CD4-positive, CD25-positive, alpha-beta regulatory T cell (primary cell): ENCODE measurements at regions not wholly inside any gene's neighbourhood (a gene's known extent, or its start where the extent isn't known, plus 50 kb on each side); places are given as distances from the start of the nearest gene placed in this dataset.

Experiments
- ATAC-seq, 2 donors: fragments of 150-1000 bp; cut with Tn5 transposase; one replicate each; pipeline ENCODE4 v1.10.0; 2021; ENCODE audit warnings: low read depth in 2 of 2, moderate number of reproducible peaks in 2 of 2, moderate library complexity in 1 of 2
- DNase-seq, 3 donors: peaks; one replicate each; pipeline versions ENCODE4 v3.0.0 to v3.0.0-alpha.2; 2012 to 2022; ENCODE audit warnings: mixed read lengths in 1 of 3
- H3K27ac ChIP-seq: one replicate; pipeline ENCODE4 v1.7.0; 2013; ENCODE audit warnings: mild to moderate bottlenecking, low read length; ENCODE audit not compliant: insufficient read depth, poor library complexity, severe bottlenecking
- H3K27me3 ChIP-seq: one replicate; pipeline ENCODE4 v1.7.0; 2013; ENCODE audit warnings: low read length; ENCODE audit not compliant: control insufficient read depth, insufficient read depth
- H3K36me3 ChIP-seq: one replicate; pipeline ENCODE4 v1.7.0; 2013; ENCODE audit warnings: mild to moderate bottlenecking, low read length, moderate library complexity; ENCODE audit not compliant: control insufficient read depth, insufficient read depth
- H3K4me1 ChIP-seq: 2 replicates; pipeline ENCODE4 v1.7.0; 2013; ENCODE audit warnings: mild to moderate bottlenecking, low read length; ENCODE audit not compliant: insufficient read depth, control insufficient read depth, poor library complexity, severe bottlenecking
- H3K4me3 ChIP-seq: one replicate; pipeline ENCODE4 v1.7.0; 2013; ENCODE audit warnings: low read depth, mild to moderate bottlenecking, low read length, moderate library complexity
- H3K9me3 ChIP-seq, 2 experiments: 1 replicate in 1 of 2; 2 replicates in 1 of 2; pipeline ENCODE4 v1.7.0; 2013; ENCODE audit warnings: low read length in 2 of 2, mild to moderate bottlenecking in 1 of 2, moderate library complexity in 1 of 2; ENCODE audit not compliant: control insufficient read depth in 2 of 2
- H3K27ac Mint-ChIP-seq, 3 donors: one replicate each; pipeline ENCODE4 v1.8.0; 2020 to 2022; ENCODE audit warnings: mild to moderate bottlenecking in 3 of 3, mixed read lengths in 3 of 3, moderate library complexity in 2 of 3
- H3K27me3 Mint-ChIP-seq: one replicate; pipeline ENCODE4 v1.8.0; 2022; ENCODE audit warnings: mild to moderate bottlenecking, mixed read lengths
- H3K36me3 Mint-ChIP-seq: one replicate; pipeline ENCODE4 v1.8.0; 2020; ENCODE audit warnings: mixed read lengths
- H3K4me1 Mint-ChIP-seq, 4 donors: one replicate each; pipeline ENCODE4 v1.8.0; 2020 to 2022; ENCODE audit warnings: mixed read lengths in 4 of 4, mild to moderate bottlenecking in 1 of 4
- H3K4me3 Mint-ChIP-seq, 4 donors: one replicate each; pipeline ENCODE4 v1.8.0; 2020 to 2022; ENCODE audit warnings: mild to moderate bottlenecking in 4 of 4, mixed read lengths in 4 of 4, moderate library complexity in 3 of 4
- H3K9me3 Mint-ChIP-seq, 7 donors: one replicate each; pipeline ENCODE4 v1.8.0; 2020 to 2022; ENCODE audit warnings: mixed read lengths in 7 of 7, mild to moderate bottlenecking in 3 of 7, moderate library complexity in 2 of 7

GRCh38 chr6:142676027-142676443 lies 268.9 kb downstream of the HIVEP2 start:
- H3K36me3 ChIP-seq, result no peaks in the 10 kb centered on the region
- peaks cover 13% of the 10 kb centered on the region for H3K27me3 ChIP-seq
- H3K27ac ChIP-seq, result no peak overlapping the region
- H3K4me3 ChIP-seq, result no peak overlapping the region
- H3K9me3 ChIP-seq, result no peaks in the 10 kb centered on the region
- Mint-ChIP-seq H3K27ac (no peak overlapping the region), H3K4me1 (peaks cover 0 to 15% (median 6%) of the 10 kb centered on the region in 4 donors), H3K4me3 (no peak overlapping the region), H3K36me3 (no peaks in the 10 kb centered on the region), H3K9me3 (peaks cover 0 to 2% (median 0%) of the 10 kb centered on the region in 7 donors), H3K27me3 (peaks cover 18% of the 10 kb centered on the region)
- no peaks in the 10 kb centered on the region for H3K4me1 ChIP-seq
- DNase-seq (no peak), ATAC-seq (no peak)

- Mint-ChIP-seq H3K27me3 (peaks cover 16% of the 10 kb centered on the region), H3K36me3 (no peaks in the 10 kb centered on the region), H3K4me1 (peaks cover 0 to 17% (median 6%) of the 10 kb centered on the region in 4 donors), H3K27ac (no peak overlapping the region), H3K9me3 (no peaks in the 10 kb centered on the region), H3K4me3 (no peak overlapping the region)
- Histone ChIP-seq H3K9me3 (no peaks in the 10 kb centered on the region), H3K27ac (no peak overlapping the region), H3K4me3 (no peak overlapping the region), H3K27me3 (peaks cover 9% of the 10 kb centered on the region), H3K36me3 (no peaks in the 10 kb centered on the region), H3K4me1 (no peaks in the 10 kb centered on the region)
- DNase-seq (no peak), ATAC-seq (no peak)
These were observed 268.3 kb downstream of the HIVEP2 start for GRCh38 chr6:142676647-142677192.

GRCh38 chr6:142679907-142680700 lies 264.9 kb downstream of the HIVEP2 start:
- Mint-ChIP-seq H3K27ac (no peak overlapping the region), H3K4me1 (peaks cover 0 to 17% (median 6%) of the 10 kb centered on the region in 4 donors), H3K9me3 (no peaks in the 10 kb centered on the region), H3K4me3 (no peak overlapping the region), H3K27me3 (peaks cover 7% of the 10 kb centered on the region), H3K36me3 (no peaks in the 10 kb centered on the region)
- Histone ChIP-seq H3K4me1 (no peaks in the 10 kb centered on the region), H3K9me3 (no peaks in the 10 kb centered on the region), H3K4me3 (no peak overlapping the region), H3K27ac (no peak overlapping the region), H3K36me3 (no peaks in the 10 kb centered on the region), H3K27me3 (peaks cover 4% of the 10 kb centered on the region)
- ATAC-seq, result peak in 1 of 2 donors; percentile 47
- DNase-seq, result no peak

GRCh38 chr6:142681099-142681498 lies 263.9 kb downstream of the HIVEP2 start:
- no peaks in the 10 kb centered on the region for H3K9me3 ChIP-seq
- ATAC-seq (no peak), DNase-seq (no peak)
- no peak overlapping the region for H3K27ac ChIP-seq
- Mint-ChIP-seq H3K4me3 (no peak overlapping the region), H3K4me1 (peaks cover 0 to 17% (median 6%) of the 10 kb centered on the region in 4 donors), H3K36me3 (no peaks in the 10 kb centered on the region), H3K27ac (no peak overlapping the region), H3K27me3 (peaks cover 4% of the 10 kb centered on the region), H3K9me3 (no peaks in the 10 kb centered on the region)
- peaks cover 4% of the 10 kb centered on the region for H3K27me3 ChIP-seq
- no peaks in the 10 kb centered on the region for H3K36me3 ChIP-seq
- no peaks in the 10 kb centered on the region for H3K4me1 ChIP-seq
- H3K4me3 ChIP-seq, result no peak overlapping the region

GRCh38 chr6:142682985-142683384 lies 262.0 kb downstream of the HIVEP2 start:
- H3K4me1 ChIP-seq, result no peaks in the 10 kb centered on the region
- peaks cover 4% of the 10 kb centered on the region for H3K27me3 ChIP-seq
- Mint-ChIP-seq H3K4me3 (no peak overlapping the region), H3K9me3 (no peaks in the 10 kb centered on the region), H3K27ac (no peak overlapping the region), H3K4me1 (peaks cover 0 to 17% (median 6%) of the 10 kb centered on the region in 4 donors), H3K27me3 (peaks cover 4% of the 10 kb centered on the region), H3K36me3 (no peaks in the 10 kb centered on the region)
- ATAC-seq (no peak), DNase-seq (no peak)
- H3K9me3 ChIP-seq, result no peaks in the 10 kb centered on the region
- no peak overlapping the region for H3K27ac ChIP-seq
- no peaks in the 10 kb centered on the region for H3K36me3 ChIP-seq
- no peak overlapping the region for H3K4me3 ChIP-seq

GRCh38 chr6:142683714-142684141 lies 261.2 kb downstream of the HIVEP2 start:
- ATAC-seq (no peak), DNase-seq (no peak)
- no peaks in the 10 kb centered on the region for H3K9me3 ChIP-seq
- H3K4me3 ChIP-seq, result no peak overlapping the region
- H3K4me3 Mint-ChIP-seq, result no peak overlapping the region
- no peaks in the 10 kb centered on the region for H3K36me3 Mint-ChIP-seq
- no peak overlapping the region for H3K27ac ChIP-seq
- no peaks in the 10 kb centered on the region for H3K4me1 ChIP-seq
- H3K27ac Mint-ChIP-seq, result no peak overlapping the region
- peaks cover 4% of the 10 kb centered on the region for H3K27me3 Mint-ChIP-seq
- H3K4me1 Mint-ChIP-seq, result peaks cover 0 to 17% (median 6%) of the 10 kb centered on the region in 4 donors
- peaks cover 4% of the 10 kb centered on the region for H3K27me3 ChIP-seq
- H3K36me3 ChIP-seq, result no peaks in the 10 kb centered on the region
- no peaks in the 10 kb centered on the region for H3K9me3 Mint-ChIP-seq

GRCh38 chr6:142684371-142684770 lies 260.6 kb downstream of the HIVEP2 start:
- H3K9me3 Mint-ChIP-seq, result no peaks in the 10 kb centered on the region
- peaks cover 4% of the 10 kb centered on the region for H3K27me3 Mint-ChIP-seq
- Histone ChIP-seq H3K9me3 (no peaks in the 10 kb centered on the region), H3K4me3 (no peak overlapping the region), H3K27ac (no peak overlapping the region), H3K4me1 (no peaks in the 10 kb centered on the region), H3K27me3 (peaks cover 2% of the 10 kb centered on the region), H3K36me3 (no peaks in the 10 kb centered on the region)
- DNase-seq (no peak), ATAC-seq (no peak)
- peaks cover 0 to 17% (median 6%) of the 10 kb centered on the region in 4 donors for H3K4me1 Mint-ChIP-seq
- H3K36me3 Mint-ChIP-seq, result no peaks in the 10 kb centered on the region
- no peak overlapping the region for H3K27ac Mint-ChIP-seq
- no peak overlapping the region for H3K4me3 Mint-ChIP-seq
